Inferior parietal cortex (tissue), 1 donor: ENCODE measurements at regions not wholly inside any gene's neighbourhood (a gene's known extent, or its start where the extent isn't known, plus 50 kb on each side); places are given as distances from the start of the nearest gene placed in this dataset.

Experiments used
- DNase-seq: peaks from one replicate; pipeline ENCODE4 v3.0.0-alpha.2; 2016; ENCODE audit errors: extremely low spot score

- no peak for DNase-seq
Observed at GRCh38 chr14:97350894-97351731, 553.9 kb downstream of the VRK1 start.

GRCh38 chr14:97353102-97353501 is 555.9 kb downstream of the VRK1 start:
- DNase-seq = no peak

GRCh38 chr14:97354119-97354722 is 557.0 kb downstream of the VRK1 start:
- no peak for DNase-seq

- DNase-seq = no peak
Observed at GRCh38 chr14:97359341-97359740, 562.2 kb downstream of the VRK1 start.

GRCh38 chr14:97361181-97361580 is 564.0 kb downstream of the VRK1 start:
- DNase-seq = no peak

- DNase-seq = no peak
Observed at GRCh38 chr14:97361958-97362357, 564.8 kb downstream of the VRK1 start.

GRCh38 chr14:97366400-97366799 is 569.2 kb downstream of the VRK1 start:
- no peak for DNase-seq

- no peak for DNase-seq
Observed at GRCh38 chr14:97367278-97367677, 570.1 kb downstream of the VRK1 start.

GRCh38 chr14:97368049-97368448 is 570.9 kb downstream of the VRK1 start:
- DNase-seq = no peak

GRCh38 chr14:97368900-97369564 is 571.9 kb downstream of the VRK1 start:
- DNase-seq = no peak

- DNase-seq = no peak
Observed at GRCh38 chr14:97369901-97370300, 572.7 kb downstream of the VRK1 start.

- DNase-seq = no peak
Observed at GRCh38 chr14:97376310-97376709, 579.1 kb downstream of the VRK1 start.

- DNase-seq = no peak
Observed at GRCh38 chr14:97377550-97377949, 580.4 kb downstream of the VRK1 start.

- DNase-seq = no peak
Observed at GRCh38 chr14:97379091-97379531, 581.9 kb downstream of the VRK1 start.

GRCh38 chr14:97380539-97380941 is 583.4 kb downstream of the VRK1 start:
- DNase-seq = no peak

- no peak for DNase-seq
Observed at GRCh38 chr14:97381309-97381708, 584.1 kb downstream of the VRK1 start.

- no peak for DNase-seq
Observed at GRCh38 chr14:97382616-97383226, 585.5 kb downstream of the VRK1 start.

GRCh38 chr14:97385727-97386126 is 588.5 kb downstream of the VRK1 start:
- no peak for DNase-seq

GRCh38 chr14:97387252-97387874 is 590.2 kb downstream of the VRK1 start:
- no peak for DNase-seq

GRCh38 chr14:97388408-97388807 is 591.2 kb downstream of the VRK1 start:
- no peak for DNase-seq

GRCh38 chr14:97390096-97390724 is 593.0 kb downstream of the VRK1 start:
- DNase-seq = no peak
